ENCODE measurements at regions not wholly inside any gene's neighbourhood (a gene's known extent, or its start where the extent isn't known, plus 50 kb on each side); places are given as distances from the start of the nearest gene placed in this dataset.

DNA sequence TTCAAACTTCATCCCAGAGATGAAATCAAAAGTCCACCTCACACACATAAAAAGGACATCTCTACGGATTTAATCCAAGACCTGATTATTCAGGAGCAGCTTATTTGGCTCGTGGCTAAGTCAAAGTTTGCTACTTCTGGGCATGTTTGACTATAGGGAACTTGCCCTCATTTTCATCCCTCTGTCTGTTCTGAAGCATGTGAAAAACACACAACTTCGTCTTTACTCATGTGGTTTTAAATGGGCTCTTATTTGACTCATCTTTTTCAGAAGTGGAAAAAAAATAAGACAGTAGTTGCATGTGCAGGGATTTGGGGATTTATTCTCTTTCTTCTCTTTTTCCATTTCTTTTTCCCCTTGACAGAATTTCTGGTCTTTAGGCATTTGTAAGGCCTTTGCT lies 295.9 kb downstream of the TFEC start:
- Histone ChIP-seq H3K27ac (ENCODE audit: poor library complexity, severe bottlenecking) (no peak overlapping the region), H3K4me3 (ENCODE audit: severe bottlenecking) (no peak overlapping the region), H3K9me3 (ENCODE audit: severe bottlenecking) (no peaks in the 10 kb centered on the region), H3K36me3 (ENCODE audit: low read depth) (no peaks in the 10 kb centered on the region), H3K4me1 (ENCODE audit: insufficient read depth, poor library complexity, severe bottlenecking) (no peaks in the 10 kb centered on the region), H3K27me3 (ENCODE audit: insufficient read depth, poor library complexity, severe bottlenecking) (no peaks in the 10 kb centered on the region)
- no peak for TF ChIP-seq CTCF (IDR thresholded peaks at IDR 0.05; ENCODE audit: poor library complexity, severe bottlenecking)
- ATAC-seq (ENCODE audit: low read depth): no peak
- no peak for DNase-seq (ENCODE audit: low spot score)

GRCh38 chr7:115731796-115732471 lies 298.6 kb downstream of the TFEC start:
- H3K27me3 ChIP-seq (ENCODE audit: insufficient read depth, poor library complexity, severe bottlenecking): no peaks in the 10 kb centered on the region
- DNase-seq (ENCODE audit: low spot score) (no peak), ATAC-seq (ENCODE audit: low read depth) (no peak)
- TF ChIP-seq CTCF (IDR thresholded peaks at IDR 0.05; ENCODE audit: poor library complexity, severe bottlenecking): no peak
- H3K4me1 ChIP-seq (ENCODE audit: insufficient read depth, poor library complexity, severe bottlenecking): no peaks in the 10 kb centered on the region
- no peaks in the 10 kb centered on the region for H3K9me3 ChIP-seq (ENCODE audit: severe bottlenecking)
- no peak overlapping the region for H3K27ac ChIP-seq (ENCODE audit: poor library complexity, severe bottlenecking)
- H3K4me3 ChIP-seq (ENCODE audit: severe bottlenecking): no peak overlapping the region
- H3K36me3 ChIP-seq (ENCODE audit: low read depth): no peaks in the 10 kb centered on the region

- DNase-seq (ENCODE audit: low spot score): no peak
- no peak overlapping the region for H3K27ac ChIP-seq (ENCODE audit: poor library complexity, severe bottlenecking)
- no peak for TF ChIP-seq CTCF (IDR thresholded peaks at IDR 0.05; ENCODE audit: poor library complexity, severe bottlenecking)
- no peaks in the 10 kb centered on the region for H3K27me3 ChIP-seq (ENCODE audit: insufficient read depth, poor library complexity, severe bottlenecking)
- ATAC-seq (ENCODE audit: low read depth): no peak
- no peaks in the 10 kb centered on the region for H3K9me3 ChIP-seq (ENCODE audit: severe bottlenecking)
- H3K4me3 ChIP-seq (ENCODE audit: severe bottlenecking): no peak overlapping the region
- H3K4me1 ChIP-seq (ENCODE audit: insufficient read depth, poor library complexity, severe bottlenecking): no peaks in the 10 kb centered on the region
- H3K36me3 ChIP-seq (ENCODE audit: low read depth): no peaks in the 10 kb centered on the region
Observed at GRCh38 chr7:115728518-115728917, 302.0 kb downstream of the TFEC start.

GRCh38 chr7:115724400-115725056 lies 306.0 kb downstream of the TFEC start:
- H3K4me3 ChIP-seq (ENCODE audit: severe bottlenecking): no peak overlapping the region
- no peaks in the 10 kb centered on the region for H3K36me3 ChIP-seq (ENCODE audit: low read depth)
- TF ChIP-seq CTCF (IDR thresholded peaks at IDR 0.05; ENCODE audit: poor library complexity, severe bottlenecking): no peak
- no peaks in the 10 kb centered on the region for H3K4me1 ChIP-seq (ENCODE audit: insufficient read depth, poor library complexity, severe bottlenecking)
- no peak overlapping the region for H3K27ac ChIP-seq (ENCODE audit: poor library complexity, severe bottlenecking)
- no peak for DNase-seq (ENCODE audit: low spot score)
- no peaks in the 10 kb centered on the region for H3K9me3 ChIP-seq (ENCODE audit: severe bottlenecking)
- ATAC-seq (ENCODE audit: low read depth): no peak
- H3K27me3 ChIP-seq (ENCODE audit: insufficient read depth, poor library complexity, severe bottlenecking): no peaks in the 10 kb centered on the region

Measured in RWPE2 (cell line).